IMR-90 (cell line): ENCODE measurements at regions not wholly inside any gene's neighbourhood (a gene's known extent, or its start where the extent isn't known, plus 50 kb on each side); places are given as distances from the start of the nearest gene placed in this dataset.

Source experiments
- ATAC-seq: fragments of 200-7000 bp; cut with Tn5 transposase; 2 replicates; pipeline ENCODE4 v1.9.1; 2020; ENCODE audit warnings: low read depth, mild to moderate bottlenecking, moderate library complexity
- BruUV-seq: library from RNA; stranded (reverse); fragments of 400-500 nt; replicated peaks from 2 replicates; lab custom pipeline; 2021; lab: Mats Ljungman, UMichigan
- CTCF ChIA-PET: fragments of 300-600 bp; formaldehyde crosslinking; extraction: SDS; loops from one replicate; lab custom pipeline; 2021; ENCODE audit warnings: antibody characterized with exemption; lab: Yijun Ruan, JAX
- POLR2A ChIA-PET: fragments of 300-600 bp; sonication (Branson Sonifier 250); formaldehyde crosslinking; loops from one replicate; lab custom pipeline; 2022; ENCODE audit warnings: antibody characterized with exemption; ENCODE audit not compliant: unreplicated experiment; lab: Charles Lee
- DNase-seq: peaks from one replicate; pipeline ENCODE4 v3.0.0; 2013
- H2AFZ ChIP-seq: replicated peaks from 2 replicates; pipeline ENCODE3; 2013; ENCODE audit warnings: low read length, mild to moderate bottlenecking; ENCODE audit not compliant: poor library complexity
- H2AK5ac ChIP-seq: 2 replicates; pipeline ENCODE4 v1.6.1; 2013; ENCODE audit warnings: low read depth, low read length, inconsistent platforms
- H2AK9ac ChIP-seq: replicated peaks from 2 replicates; pipeline ENCODE3; 2013; ENCODE audit warnings: mild to moderate bottlenecking, low read depth, low read length, moderate library complexity; ENCODE audit not compliant: poor library complexity
- H2BK120ac ChIP-seq: 2 replicates; pipeline ENCODE4 v1.6.1; 2013; ENCODE audit warnings: low read depth, low read length, inconsistent platforms
- H2BK15ac ChIP-seq: 3 replicates; pipeline ENCODE4 v1.6.1; 2013; ENCODE audit warnings: low read depth, low read length, inconsistent platforms
- H2BK20ac ChIP-seq: 2 replicates; pipeline ENCODE4 v1.6.1; 2013; ENCODE audit warnings: low read depth, mild to moderate bottlenecking, inconsistent platforms, low read length, moderate library complexity
- H2BK5ac ChIP-seq: 2 replicates; pipeline ENCODE4 v1.6.1; 2013; ENCODE audit warnings: mild to moderate bottlenecking, low read depth, low read length, inconsistent platforms; ENCODE audit not compliant: poor library complexity, severe bottlenecking
- H3K14ac ChIP-seq: replicated peaks from 2 replicates; pipeline ENCODE4 v1.6.1; 2013; ENCODE audit warnings: low read depth, low read length, inconsistent platforms
- H3K18ac ChIP-seq: 2 replicates; pipeline ENCODE4 v1.6.1; 2013; ENCODE audit warnings: low read depth, low read length, control low read depth
- H3K23ac ChIP-seq: 2 replicates; pipeline ENCODE4 v1.6.1; 2013; ENCODE audit warnings: low read depth, low read length, inconsistent platforms
- H3K27ac ChIP-seq: 2 replicates; pipeline ENCODE4 v1.5.1; 2013; ENCODE audit warnings: mild to moderate bottlenecking, control low read depth, low read length; ENCODE audit not compliant: insufficient read depth
- H3K27me3 ChIP-seq: 2 replicates; pipeline ENCODE4 v1.6.1; 2013; ENCODE audit warnings: low read length; ENCODE audit not compliant: control insufficient read depth, insufficient read depth
- H3K36me3 ChIP-seq: 2 replicates; pipeline ENCODE4 v1.6.1; 2013; ENCODE audit warnings: low read length, mixed read lengths; ENCODE audit not compliant: control insufficient read depth, insufficient read depth
- H3K4ac ChIP-seq: 2 replicates; pipeline ENCODE4 v1.6.1; 2013; ENCODE audit warnings: low read depth, low read length, inconsistent platforms
- H3K4me1 ChIP-seq: 2 replicates; pipeline ENCODE4 v1.6.1; 2013; ENCODE audit warnings: low read length, mixed read lengths; ENCODE audit not compliant: control insufficient read depth, insufficient read depth
- H3K4me2 ChIP-seq: 2 replicates; pipeline ENCODE4 v1.6.1; 2013; ENCODE audit warnings: low read depth, mild to moderate bottlenecking, control low read depth, low read length, moderate library complexity
- H3K4me3 ChIP-seq: 2 replicates; pipeline ENCODE4 v1.5.1; 2013; ENCODE audit warnings: low read depth, mild to moderate bottlenecking, control low read depth, low read length, moderate library complexity; ENCODE audit not compliant: insufficient read depth
- H3K56ac ChIP-seq: 2 replicates; pipeline ENCODE4 v1.6.1; 2013; ENCODE audit warnings: low read length, inconsistent platforms; ENCODE audit not compliant: insufficient read depth; ENCODE audit errors: extremely low read depth
- H3K79me1 ChIP-seq, 2 experiments: 2 replicates each; pipeline ENCODE4 v1.6.1; 2013; ENCODE audit warnings: low read length in 2 of 2, inconsistent platforms in 1 of 2, low read depth in 1 of 2
- H3K9ac ChIP-seq: 2 replicates; pipeline ENCODE4 v1.6.1; 2013; ENCODE audit warnings: low read depth, low read length, control low read depth
- H3K9me1 ChIP-seq: 2 replicates; pipeline ENCODE4 v1.6.1; 2013; ENCODE audit warnings: low read length, inconsistent platforms; ENCODE audit not compliant: insufficient read depth
- H3K9me3 ChIP-seq: 2 replicates; pipeline ENCODE4 v1.6.1; 2013; ENCODE audit warnings: low read length; ENCODE audit not compliant: control insufficient read depth, insufficient read depth
- H4K20me1 ChIP-seq: 2 replicates; pipeline ENCODE4 v1.6.1; 2013; ENCODE audit warnings: low read length, inconsistent platforms; ENCODE audit not compliant: insufficient read depth
- H4K5ac ChIP-seq: 2 replicates; pipeline ENCODE4 v1.6.1; 2013; ENCODE audit warnings: mild to moderate bottlenecking, low read depth, low read length, control low read depth
- H4K8ac ChIP-seq, 2 experiments: 2 replicates each; pipeline ENCODE4 v1.6.1; 2013; ENCODE audit warnings: low read depth in 2 of 2, low read length in 2 of 2, control low read depth in 1 of 2, inconsistent platforms in 1 of 2
- H4K91ac ChIP-seq: 2 replicates; pipeline ENCODE4 v1.6.1; 2013; ENCODE audit warnings: low read depth, low read length, inconsistent platforms; ENCODE audit not compliant: insufficient read depth
- BHLHE40 ChIP-seq: fragments of 150-350 bp; IDR thresholded peaks from 2 replicates; pipeline ENCODE4 v1.6.1; 2016; ENCODE audit warnings: mild to moderate bottlenecking, low read depth, low read length
- CHD1 ChIP-seq: IDR thresholded peaks from 2 replicates; pipeline ENCODE4 v1.6.1; 2012; ENCODE audit warnings: low read depth, low read length, improper control_type of control experiment
- CTCF ChIP-seq: conservative IDR thresholded peaks from 2 replicates; pipeline ENCODE4 v1.5.1; 2012; ENCODE audit warnings: mild to moderate bottlenecking, low read depth, low read length, improper control_type of control experiment
- ELK1 ChIP-seq: fragments of 150-350 bp; IDR thresholded peaks from 2 replicates; pipeline ENCODE4 v1.6.1; 2016; ENCODE audit warnings: low read depth, mild to moderate bottlenecking, low read length, moderate library complexity, borderline replicate concordance
- MAFK ChIP-seq: IDR thresholded peaks from 2 replicates; pipeline ENCODE4 v1.6.1; 2012; ENCODE audit warnings: low read depth, low read length, improper control_type of control experiment
- MAZ ChIP-seq: IDR thresholded peaks from 2 replicates; pipeline ENCODE4 v1.6.1; 2012; ENCODE audit warnings: low read depth, mild to moderate bottlenecking, low read length, improper control_type of control experiment, moderate library complexity, borderline replicate concordance
- POLR2A ChIP-seq: IDR thresholded peaks from 2 replicates; pipeline ENCODE4 v1.6.1; 2012; ENCODE audit warnings: mild to moderate bottlenecking, low read depth, low read length
- USF2 ChIP-seq: fragments of 150-350 bp; IDR thresholded peaks from 2 replicates; pipeline ENCODE4 v1.6.1; 2017; ENCODE audit warnings: mild to moderate bottlenecking, antibody characterized with exemption, low read length, low read depth
- WGBS, 2 experiments: methylation state at CpG; one replicate each; pipeline versions ENCODE4 v1.1.5 to v1.1.7; 2013; ENCODE audit warnings: missing lambda C conversion rate in 2 of 2; ENCODE audit not compliant: insufficient read length in 1 of 2; ENCODE audit errors: extremely low coverage in 2 of 2; 5-methylcytosine and 5-hydroxymethylcytosine counted together
- dilution Hi-C: fragments of 300-500 bp; cut with HindIII; formaldehyde crosslinking; loops from one replicate; pipeline ENCODE4 v1.14.3; 2018; ENCODE audit warnings: low sequenced_read_pairs; ENCODE audit not compliant: unreplicated experiment
- in situ Hi-C: fragments of 300-500 bp; cut with MboI; formaldehyde crosslinking; loops from 3 replicates; pipeline ENCODE4 v1.14.3; 2019; ENCODE audit warnings: low sequenced_read_pairs, inconsistent platforms, mixed read lengths
- intact Hi-C: fragments of 100-400 bp; cut with micrococcal nuclease; formaldehyde crosslinking; loops from 2 replicates; pipeline ENCODE4 v1.10.0; 2022

GRCh38 chr16:9681508-9681907, 500.7 kb downstream of the GRIN2A start:
- intact Hi-C loops (no loop called here), in situ Hi-C loops (no loop called here), dilution Hi-C loops (no loop called here)
- DNase-seq (no peak), ATAC-seq (no peak)
- Histone ChIP-seq H4K91ac (no peak overlapping the region), H2AFZ (no peak overlapping the region), H3K9me1 (no peaks in the 10 kb centered on the region), H3K4me1 (no peaks in the 10 kb centered on the region), H2BK120ac (no peak overlapping the region), H3K23ac (no peak overlapping the region), H3K56ac (no peak overlapping the region), H2AK5ac (no peak overlapping the region), H2BK5ac (no peak overlapping the region), H3K79me1 (no peaks in the 10 kb centered on the region), H3K4me2 (no peak overlapping the region), H3K4me3 (no peak overlapping the region), H2BK15ac (no peak overlapping the region), H4K5ac (no peak overlapping the region), H3K27me3 (no peaks in the 10 kb centered on the region), H3K27ac (no peak overlapping the region), H3K9me3 (peaks cover 9% of the 10 kb centered on the region), H4K8ac (no peak overlapping the region), H3K4ac (no peak overlapping the region), H2BK20ac (no peak overlapping the region), H3K36me3 (no peaks in the 10 kb centered on the region), H2AK9ac (no peak overlapping the region), H3K18ac (no peak overlapping the region), H3K9ac (no peak overlapping the region), H4K20me1 (no peaks in the 10 kb centered on the region), H3K14ac (no peak overlapping the region)
- no TSS peak for BruUV-seq
- TF ChIP-seq BHLHE40 (no peak), ELK1 (no peak), CHD1 (no peak), MAFK (no peak), POLR2A (no peak), CTCF (no peak), USF2 (no peak), MAZ (no peak)
- ChIA-PET CTCF (no interaction called here), POLR2A (no interaction called here)
- WGBS, 2 experiments = 45% methylated on average over 2 of the region's 9 CpGs; no CpG with 5 or more reads in 1 of the 2 experiments
